AG09319 (cell line): ENCODE measurements at regions not wholly inside any gene's neighbourhood (a gene's known extent, or its start where the extent isn't known, plus 50 kb on each side); places are given as distances from the start of the nearest gene placed in this dataset.

Experiments used
- DNase-seq: peaks from one replicate; pipeline ENCODE4 v3.0.0-alpha.2; 2010; ENCODE audit warnings: low read depth; ENCODE audit errors: extremely low read depth
- TF ChIP-seq, protein P1 (sequence below): IDR thresholded peaks from 2 replicates; pipeline ENCODE4 v1.5.1; 2011; ENCODE audit warnings: low read depth, mild to moderate bottlenecking, inconsistent platforms, low read length, moderate library complexity

DNA sequence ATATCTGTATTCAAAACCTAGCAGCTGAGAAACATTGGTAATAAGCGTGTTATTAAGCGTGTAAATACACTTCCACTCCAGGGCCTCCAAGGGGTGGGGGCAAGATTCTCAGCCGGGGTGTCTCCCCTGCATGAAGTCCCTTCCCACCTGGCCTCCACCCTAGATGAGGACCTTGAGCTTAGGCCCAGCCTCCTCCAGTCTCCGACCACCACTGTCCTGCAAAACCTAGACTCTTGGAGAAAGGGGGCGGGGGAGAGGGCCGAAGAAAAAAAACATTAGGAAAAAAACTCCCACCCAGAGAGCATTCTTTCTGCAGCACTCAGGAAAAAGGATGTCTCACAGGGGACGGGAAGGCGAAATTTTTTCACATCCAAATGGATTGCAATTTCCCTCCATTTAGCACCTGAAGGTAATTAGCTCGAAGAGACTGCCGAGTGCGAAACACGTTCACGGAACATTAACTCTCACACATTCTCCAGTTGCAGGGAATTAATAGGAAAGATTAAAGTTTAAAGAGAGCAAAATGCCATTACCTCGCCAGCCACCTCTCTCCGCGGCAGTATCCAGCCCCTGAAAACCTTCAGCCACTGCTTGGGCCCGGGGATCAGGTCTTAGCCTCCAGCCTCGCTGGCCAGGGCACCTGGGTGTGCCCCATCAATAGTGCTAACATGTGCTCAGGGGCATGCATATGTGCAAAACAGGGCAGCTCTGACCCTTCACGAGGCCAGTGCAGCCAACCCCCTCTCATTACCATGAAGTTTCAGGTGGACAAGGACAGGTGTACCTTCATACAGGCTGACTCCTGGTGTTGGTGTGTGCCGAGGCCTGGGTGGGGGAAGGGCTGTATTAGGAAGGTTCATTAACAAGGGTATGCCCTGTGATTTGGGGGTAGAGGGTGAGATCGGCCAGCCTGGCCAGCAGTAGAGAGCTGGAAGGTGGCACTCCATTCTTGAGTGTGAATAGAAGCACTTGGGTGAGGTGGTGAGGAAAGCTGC is 77.2 kb downstream of the HIF1AN start:
- no peak for DNase-seq
- TF ChIP-seq, protein P1, sequence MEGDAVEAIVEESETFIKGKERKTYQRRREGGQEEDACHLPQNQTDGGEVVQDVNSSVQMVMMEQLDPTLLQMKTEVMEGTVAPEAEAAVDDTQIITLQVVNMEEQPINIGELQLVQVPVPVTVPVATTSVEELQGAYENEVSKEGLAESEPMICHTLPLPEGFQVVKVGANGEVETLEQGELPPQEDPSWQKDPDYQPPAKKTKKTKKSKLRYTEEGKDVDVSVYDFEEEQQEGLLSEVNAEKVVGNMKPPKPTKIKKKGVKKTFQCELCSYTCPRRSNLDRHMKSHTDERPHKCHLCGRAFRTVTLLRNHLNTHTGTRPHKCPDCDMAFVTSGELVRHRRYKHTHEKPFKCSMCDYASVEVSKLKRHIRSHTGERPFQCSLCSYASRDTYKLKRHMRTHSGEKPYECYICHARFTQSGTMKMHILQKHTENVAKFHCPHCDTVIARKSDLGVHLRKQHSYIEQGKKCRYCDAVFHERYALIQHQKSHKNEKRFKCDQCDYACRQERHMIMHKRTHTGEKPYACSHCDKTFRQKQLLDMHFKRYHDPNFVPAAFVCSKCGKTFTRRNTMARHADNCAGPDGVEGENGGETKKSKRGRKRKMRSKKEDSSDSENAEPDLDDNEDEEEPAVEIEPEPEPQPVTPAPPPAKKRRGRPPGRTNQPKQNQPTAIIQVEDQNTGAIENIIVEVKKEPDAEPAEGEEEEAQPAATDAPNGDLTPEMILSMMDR, result no peak

DNA sequence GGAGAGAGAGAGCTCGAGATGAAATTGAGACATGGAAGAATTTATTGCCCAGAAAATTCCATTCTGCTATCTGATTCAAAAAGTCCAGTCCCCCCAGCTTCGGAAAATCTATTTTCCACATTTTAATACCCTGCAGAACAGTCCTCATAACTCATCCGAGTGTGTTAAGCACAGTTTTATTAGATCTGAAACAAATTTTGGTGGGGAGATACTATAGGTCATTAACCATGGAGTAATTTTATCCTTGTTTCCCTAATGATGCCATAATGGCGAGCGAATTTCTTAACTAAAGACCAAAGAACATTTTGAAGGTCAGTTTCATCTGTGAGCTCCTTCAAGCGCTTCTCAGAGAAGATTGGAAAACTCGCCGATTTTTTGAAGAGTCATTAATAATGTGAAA is 78.1 kb downstream of the HIF1AN start:
- DNase-seq, result no peak
- TF ChIP-seq, protein P1, result no peak

DNA sequence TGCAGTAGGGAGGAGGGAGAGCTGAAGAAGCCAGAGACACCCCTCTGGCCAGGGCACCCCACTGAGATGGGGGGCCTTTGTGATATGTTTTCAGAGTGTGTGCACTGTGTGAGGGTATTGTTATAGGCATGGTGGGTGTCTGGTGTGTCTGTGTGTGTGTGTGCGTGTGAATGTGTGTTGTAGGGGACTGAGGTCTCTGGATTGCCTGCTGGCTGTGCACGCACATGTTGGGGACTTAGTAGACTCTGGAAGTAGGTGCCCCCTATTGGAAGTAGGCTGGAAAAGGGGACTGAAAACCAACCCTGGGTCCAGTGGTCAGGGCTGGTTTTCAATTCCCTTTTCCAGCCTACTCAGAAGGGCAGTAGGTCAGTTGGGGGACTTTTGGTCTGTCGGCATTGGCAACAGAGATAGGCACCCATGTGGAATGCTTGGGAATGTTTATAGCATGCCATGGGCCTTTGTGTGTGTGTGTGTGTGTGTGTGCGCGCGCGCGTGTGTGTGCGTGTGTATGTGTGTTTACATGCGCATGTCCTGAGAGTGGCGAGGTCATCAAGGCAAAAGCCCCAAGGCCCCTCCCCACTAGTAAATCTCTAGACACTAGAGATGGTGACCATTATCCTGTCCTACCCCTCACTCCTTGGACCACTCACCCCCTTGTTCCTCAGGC is 78.8 kb downstream of the HIF1AN start:
- TF ChIP-seq, protein P1, result no peak
- DNase-seq, result no peak

DNA sequence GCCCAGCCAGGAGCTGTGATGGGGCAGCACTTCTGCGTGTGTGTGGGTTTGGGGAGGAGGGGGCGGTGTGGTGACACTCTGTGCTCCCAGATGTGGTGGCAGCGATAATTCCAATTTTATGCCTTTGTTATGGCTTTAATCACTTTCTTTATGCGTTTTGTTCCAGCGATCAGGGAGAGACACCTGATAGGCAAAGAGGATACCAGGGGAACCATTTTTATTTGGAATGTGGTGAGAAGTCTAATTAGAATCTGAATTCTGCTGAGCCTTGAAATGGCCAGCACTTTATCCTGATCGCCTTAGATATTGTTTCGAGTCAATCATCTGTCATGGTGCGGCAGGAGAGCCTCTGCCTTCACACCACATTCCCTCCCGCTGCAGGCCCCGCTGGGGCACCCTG is 79.5 kb downstream of the HIF1AN start:
- DNase-seq, result no peak
- TF ChIP-seq, protein P1, result no peak

DNA sequence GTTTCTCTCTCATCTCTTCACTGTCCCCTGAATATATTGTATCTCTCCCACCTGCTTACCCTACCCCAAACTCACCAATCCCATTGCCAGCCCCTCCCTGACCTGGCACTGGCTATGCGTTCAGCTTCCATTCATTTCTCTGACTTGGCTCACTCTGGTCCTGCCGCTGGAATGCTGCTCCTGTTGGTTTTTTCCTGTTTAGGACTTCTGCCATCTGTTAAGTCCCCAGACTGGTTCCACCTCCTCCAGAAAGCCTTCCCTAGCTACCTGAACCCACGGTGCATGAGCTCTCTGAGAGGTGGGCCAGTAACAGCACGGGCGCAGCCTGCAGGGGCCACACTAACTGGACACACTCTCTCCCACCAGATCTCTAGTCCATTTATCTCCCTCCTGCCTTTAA is 80.2 kb downstream of the HIF1AN start:
- no peak for DNase-seq
- TF ChIP-seq, protein P1, result no peak

DNA sequence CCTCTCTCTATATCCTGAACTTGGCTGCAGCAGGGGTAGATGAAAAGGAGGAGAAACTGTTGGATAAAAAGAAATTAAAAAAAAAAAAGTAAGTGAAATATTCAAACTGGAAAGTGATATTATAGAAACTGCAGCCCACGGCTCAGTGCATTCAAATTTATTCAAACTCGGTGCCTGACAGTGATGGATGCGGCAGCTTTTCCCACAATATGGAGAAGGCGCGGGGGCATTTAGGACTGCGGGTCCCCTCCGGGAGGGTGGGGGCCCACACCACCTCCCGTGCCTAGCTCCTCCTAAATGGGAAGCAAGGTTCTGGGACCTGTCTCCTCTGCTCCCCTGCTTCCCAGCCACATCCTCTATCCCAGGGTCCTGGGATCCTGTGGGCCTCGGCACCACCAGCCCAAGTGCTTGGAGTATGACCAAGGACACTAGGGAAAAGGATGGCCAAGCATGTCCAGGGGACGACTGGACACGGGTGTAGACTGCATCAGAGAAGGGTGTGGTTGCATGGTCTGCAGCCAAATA is 82.4 kb downstream of the HIF1AN start:
- DNase-seq, result no peak
- TF ChIP-seq, protein P1, result no peak

DNA sequence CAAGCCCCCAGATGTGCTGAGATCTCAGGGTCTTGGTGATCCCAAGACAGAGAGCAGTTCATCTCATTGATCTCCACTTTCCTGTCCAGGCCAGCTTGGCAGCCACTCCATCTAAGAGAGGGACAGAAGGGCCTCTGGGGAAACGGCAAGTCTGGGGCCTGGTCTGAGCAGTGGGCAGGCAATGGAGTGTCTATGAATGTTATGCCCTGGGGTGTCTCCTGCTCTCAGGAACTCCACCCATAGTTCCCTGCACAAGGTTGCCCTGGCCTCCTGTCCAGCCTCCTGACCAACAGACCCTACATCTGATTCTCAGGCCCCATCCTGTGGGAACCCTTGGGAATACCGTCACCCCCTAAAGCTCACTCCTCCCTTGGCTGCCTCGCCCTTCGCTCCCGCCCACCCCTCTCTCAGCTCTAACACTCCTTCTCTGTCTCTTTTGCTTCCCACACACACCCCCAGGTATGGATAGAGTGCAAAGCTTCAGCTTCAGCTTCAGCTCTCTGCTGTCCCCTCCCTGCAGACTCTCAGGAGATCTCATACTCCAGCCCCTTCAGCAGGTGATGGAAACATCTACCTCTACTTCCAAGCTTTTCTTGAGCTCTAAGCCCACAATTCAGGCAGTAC is 83.0 kb downstream of the HIF1AN start:
- no peak for DNase-seq
- TF ChIP-seq, protein P1, result no peak
